GM23338 (cell line): ENCODE measurements at regions not wholly inside any gene's neighbourhood (a gene's known extent, or its start where the extent isn't known, plus 50 kb on each side); places are given as distances from the start of the nearest gene placed in this dataset.

Experiments
- ATAC-seq: fragments of 200-7000 bp; cut with Tn5 transposase; 3 replicates; pipeline ENCODE4 v1.9.1; 2020
- DNase-seq: peaks from one replicate; pipeline ENCODE4 v3.0.0-alpha.2; 2015; ENCODE audit warnings: low spot score
- H2AFZ ChIP-seq: fragments of 200-600 bp; sonication (generic); 2 replicates; pipeline ENCODE4 v1.8.0; 2016; ENCODE audit warnings: antibody characterized with exemption, mild to moderate bottlenecking, moderate library complexity
- H3F3A ChIP-seq: fragments of 200-600 bp; sonication (generic); replicated peaks from 2 replicates; pipeline ENCODE4 v1.8.0; 2017; ENCODE audit warnings: antibody characterized with exemption, mixed run types, low read depth
- H3K27ac ChIP-seq: fragments of 200-600 bp; sonication (generic); 2 replicates; pipeline ENCODE4 v1.6.1; 2016; ENCODE audit warnings: low read depth
- H3K27me3 ChIP-seq: fragments of 200-600 bp; sonication (generic); 2 replicates; pipeline ENCODE4 v1.8.0; 2016; ENCODE audit warnings: mild to moderate bottlenecking, mixed run types, moderate library complexity; ENCODE audit not compliant: insufficient read depth
- H3K36me3 ChIP-seq: fragments of 200-600 bp; sonication (generic); 2 replicates; pipeline ENCODE4 v1.8.0; 2016; ENCODE audit warnings: mild to moderate bottlenecking; ENCODE audit not compliant: insufficient read depth
- H3K4me1 ChIP-seq: fragments of 200-600 bp; sonication (generic); 2 replicates; pipeline ENCODE4 v1.8.0; 2016; ENCODE audit warnings: mild to moderate bottlenecking, moderate library complexity; ENCODE audit not compliant: insufficient read depth
- H3K4me2 ChIP-seq: fragments of 200-600 bp; sonication (generic); 2 replicates; pipeline ENCODE4 v1.7.1; 2017; ENCODE audit warnings: mixed run types
- H3K4me3 ChIP-seq: fragments of 200-600 bp; sonication (generic); 2 replicates; pipeline ENCODE4 v1.6.1; 2016; ENCODE audit warnings: mixed run types
- H3K79me2 ChIP-seq: fragments of 200-600 bp; sonication (generic); replicated peaks from 2 replicates; pipeline ENCODE4 v1.8.0; 2017; ENCODE audit warnings: mild to moderate bottlenecking; ENCODE audit not compliant: insufficient read depth
- H3K9me2 ChIP-seq: fragments of 200-600 bp; sonication (generic); 2 replicates; pipeline ENCODE4 v1.8.0; 2017; ENCODE audit not compliant: insufficient read depth
- H4K20me1 ChIP-seq: fragments of 200-600 bp; sonication (generic); replicated peaks from 2 replicates; pipeline ENCODE4 v1.8.0; 2017; ENCODE audit warnings: mild to moderate bottlenecking; ENCODE audit not compliant: insufficient read depth
- H3K27ac Mint-ChIP-seq: 2 replicates; pipeline ENCODE4 v1.8.0; 2020; ENCODE audit warnings: inconsistent platforms, mild to moderate bottlenecking, moderate library complexity, mixed read lengths
- H3K27me3 Mint-ChIP-seq: 3 replicates; pipeline ENCODE4 v1.8.0; 2022; ENCODE audit warnings: low read depth, mild to moderate bottlenecking, moderate library complexity, mixed read lengths, inconsistent platforms; ENCODE audit not compliant: insufficient read depth, poor library complexity
- H3K36me3 Mint-ChIP-seq: 3 replicates; pipeline ENCODE4 v1.8.0; 2021; ENCODE audit warnings: low read depth, mild to moderate bottlenecking, inconsistent platforms, moderate library complexity, mixed read lengths
- H3K4me1 Mint-ChIP-seq: 3 replicates; pipeline ENCODE4 v1.8.0; 2020; ENCODE audit warnings: mild to moderate bottlenecking, inconsistent platforms, mixed read lengths
- H3K4me3 Mint-ChIP-seq: 3 replicates; pipeline ENCODE4 v1.8.0; 2021; ENCODE audit warnings: moderate library complexity, mild to moderate bottlenecking, inconsistent platforms, mixed read lengths
- H3K9me3 Mint-ChIP-seq: 3 replicates; pipeline ENCODE4 v1.8.0; 2020; ENCODE audit warnings: moderate library complexity, mild to moderate bottlenecking, inconsistent platforms, mixed read lengths
- EZH2 ChIP-seq: fragments of 200-600 bp; sonication (generic); IDR thresholded peaks from one replicate; pipeline ENCODE4 v1.8.0; 2017; ENCODE audit warnings: antibody characterized with exemption, mild to moderate bottlenecking, low read depth; ENCODE audit not compliant: unreplicated experiment
- EZH2phosphoT487 ChIP-seq: fragments of 200-600 bp; sonication (generic); IDR thresholded peaks from one replicate; pipeline ENCODE4 v1.8.1; 2018; ENCODE audit warnings: antibody characterized with exemption; ENCODE audit not compliant: unreplicated experiment
- JUNB ChIP-seq: IDR thresholded peaks from one replicate; pipeline ENCODE4 v1.6.1; 2016; ENCODE audit warnings: antibody characterized with exemption; ENCODE audit not compliant: unreplicated experiment
- POLR2AphosphoS5 ChIP-seq: IDR thresholded peaks from 2 replicates; pipeline ENCODE4 v1.6.1; 2016; ENCODE audit warnings: antibody characterized with exemption, low read depth
- STAT1 ChIP-seq: IDR thresholded peaks from one replicate; pipeline ENCODE4 v1.6.1; 2016; ENCODE audit warnings: antibody characterized with exemption; ENCODE audit not compliant: unreplicated experiment
- TF ChIP-seq, protein P1 (sequence below), 2 experiments: fragments of 200-600 bp in 1 of 2; sonication (generic) in 1 of 2; conservative IDR thresholded peaks; 2 replicates each; pipeline versions ENCODE4 v1.5.1 to v1.6.1; 2016 to 2017; ENCODE audit warnings: antibody characterized with exemption in 2 of 2, low read depth in 2 of 2, mild to moderate bottlenecking in 2 of 2, moderate library complexity in 1 of 2
- TF ChIP-seq, protein P2 (sequence below): IDR thresholded peaks from one replicate; pipeline ENCODE4 v1.6.1; 2018; ENCODE audit warnings: antibody characterized with exemption; ENCODE audit not compliant: unreplicated experiment

DNA sequence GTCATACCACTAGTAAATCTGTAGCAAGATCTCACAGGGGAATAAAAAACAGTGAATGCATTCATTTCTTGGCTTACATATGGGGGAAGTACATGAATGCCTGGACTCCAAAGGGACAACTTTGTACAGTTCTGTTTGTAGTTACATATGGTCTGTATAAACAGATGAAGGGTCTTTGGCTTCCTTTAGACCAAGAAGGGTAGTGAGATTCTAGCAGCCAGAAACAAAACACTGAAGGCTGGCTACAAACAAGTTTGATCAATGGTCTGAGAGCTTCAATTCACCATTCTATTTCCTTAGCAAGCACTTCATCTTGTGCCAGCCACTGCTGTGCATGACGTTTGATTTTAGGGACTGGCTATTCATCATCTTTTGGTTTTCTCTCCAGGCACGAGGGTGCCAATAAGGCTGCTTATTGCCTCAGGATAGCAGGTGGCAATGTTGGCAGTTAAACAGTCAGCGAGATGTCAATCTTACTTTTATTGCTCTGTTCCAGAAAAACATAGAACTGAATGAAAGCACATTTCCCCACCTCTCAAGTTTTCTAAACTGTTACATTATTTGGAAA, 313.7 kb upstream of the COL8A1 start (continued):
- TF ChIP-seq, protein P1, sequence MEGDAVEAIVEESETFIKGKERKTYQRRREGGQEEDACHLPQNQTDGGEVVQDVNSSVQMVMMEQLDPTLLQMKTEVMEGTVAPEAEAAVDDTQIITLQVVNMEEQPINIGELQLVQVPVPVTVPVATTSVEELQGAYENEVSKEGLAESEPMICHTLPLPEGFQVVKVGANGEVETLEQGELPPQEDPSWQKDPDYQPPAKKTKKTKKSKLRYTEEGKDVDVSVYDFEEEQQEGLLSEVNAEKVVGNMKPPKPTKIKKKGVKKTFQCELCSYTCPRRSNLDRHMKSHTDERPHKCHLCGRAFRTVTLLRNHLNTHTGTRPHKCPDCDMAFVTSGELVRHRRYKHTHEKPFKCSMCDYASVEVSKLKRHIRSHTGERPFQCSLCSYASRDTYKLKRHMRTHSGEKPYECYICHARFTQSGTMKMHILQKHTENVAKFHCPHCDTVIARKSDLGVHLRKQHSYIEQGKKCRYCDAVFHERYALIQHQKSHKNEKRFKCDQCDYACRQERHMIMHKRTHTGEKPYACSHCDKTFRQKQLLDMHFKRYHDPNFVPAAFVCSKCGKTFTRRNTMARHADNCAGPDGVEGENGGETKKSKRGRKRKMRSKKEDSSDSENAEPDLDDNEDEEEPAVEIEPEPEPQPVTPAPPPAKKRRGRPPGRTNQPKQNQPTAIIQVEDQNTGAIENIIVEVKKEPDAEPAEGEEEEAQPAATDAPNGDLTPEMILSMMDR (conservative IDR thresholded peaks at IDR 0.05; ENCODE audit: low read depth in 2 of 2): no peak
- TF ChIP-seq EZH2phosphoT487 (no peak), STAT1 (no peak), EZH2 (no peak)
- TF ChIP-seq, protein P2, sequence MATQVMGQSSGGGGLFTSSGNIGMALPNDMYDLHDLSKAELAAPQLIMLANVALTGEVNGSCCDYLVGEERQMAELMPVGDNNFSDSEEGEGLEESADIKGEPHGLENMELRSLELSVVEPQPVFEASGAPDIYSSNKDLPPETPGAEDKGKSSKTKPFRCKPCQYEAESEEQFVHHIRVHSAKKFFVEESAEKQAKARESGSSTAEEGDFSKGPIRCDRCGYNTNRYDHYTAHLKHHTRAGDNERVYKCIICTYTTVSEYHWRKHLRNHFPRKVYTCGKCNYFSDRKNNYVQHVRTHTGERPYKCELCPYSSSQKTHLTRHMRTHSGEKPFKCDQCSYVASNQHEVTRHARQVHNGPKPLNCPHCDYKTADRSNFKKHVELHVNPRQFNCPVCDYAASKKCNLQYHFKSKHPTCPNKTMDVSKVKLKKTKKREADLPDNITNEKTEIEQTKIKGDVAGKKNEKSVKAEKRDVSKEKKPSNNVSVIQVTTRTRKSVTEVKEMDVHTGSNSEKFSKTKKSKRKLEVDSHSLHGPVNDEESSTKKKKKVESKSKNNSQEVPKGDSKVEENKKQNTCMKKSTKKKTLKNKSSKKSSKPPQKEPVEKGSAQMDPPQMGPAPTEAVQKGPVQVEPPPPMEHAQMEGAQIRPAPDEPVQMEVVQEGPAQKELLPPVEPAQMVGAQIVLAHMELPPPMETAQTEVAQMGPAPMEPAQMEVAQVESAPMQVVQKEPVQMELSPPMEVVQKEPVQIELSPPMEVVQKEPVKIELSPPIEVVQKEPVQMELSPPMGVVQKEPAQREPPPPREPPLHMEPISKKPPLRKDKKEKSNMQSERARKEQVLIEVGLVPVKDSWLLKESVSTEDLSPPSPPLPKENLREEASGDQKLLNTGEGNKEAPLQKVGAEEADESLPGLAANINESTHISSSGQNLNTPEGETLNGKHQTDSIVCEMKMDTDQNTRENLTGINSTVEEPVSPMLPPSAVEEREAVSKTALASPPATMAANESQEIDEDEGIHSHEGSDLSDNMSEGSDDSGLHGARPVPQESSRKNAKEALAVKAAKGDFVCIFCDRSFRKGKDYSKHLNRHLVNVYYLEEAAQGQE: no peak

DNA sequence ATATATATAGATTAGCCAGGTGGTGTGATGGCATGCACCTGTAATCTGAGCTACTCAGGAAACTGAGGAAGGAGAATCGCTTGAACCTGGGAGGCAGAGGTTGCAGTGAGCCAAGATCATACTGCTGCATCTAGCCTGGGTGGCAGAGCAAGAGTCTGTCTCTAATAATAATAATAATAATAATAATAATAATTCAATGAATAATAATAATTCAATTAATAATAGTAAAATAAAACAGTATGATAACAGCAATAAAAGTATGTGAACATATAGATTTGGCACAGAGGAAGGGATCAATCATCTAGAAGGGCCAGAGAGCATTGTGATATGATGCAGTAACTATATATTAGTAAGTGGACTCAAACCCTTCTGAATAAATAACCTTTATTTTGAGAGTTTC, 314.5 kb upstream of the COL8A1 start:
- Histone ChIP-seq H3K9me2 (no peaks in the 10 kb centered on the region), H3K4me2 (no peak overlapping the region), H3K27me3 (no peaks in the 10 kb centered on the region), H3F3A (no peaks in the 10 kb centered on the region), H3K4me1 (no peaks in the 10 kb centered on the region), H2AFZ (no peak overlapping the region), H3K27ac (no peak overlapping the region), H3K36me3 (no peaks in the 10 kb centered on the region), H3K4me3 (no peak overlapping the region), H4K20me1 (no peaks in the 10 kb centered on the region), H3K79me2 (no peaks in the 10 kb centered on the region)
- no peak overlapping the region for H3K4me3 Mint-ChIP-seq
- H3K4me1 Mint-ChIP-seq: no peaks in the 10 kb centered on the region
- ATAC-seq: no peak
- no peaks in the 10 kb centered on the region for H3K36me3 Mint-ChIP-seq
- H3K27ac Mint-ChIP-seq: no peak overlapping the region
- H3K9me3 Mint-ChIP-seq: no peaks in the 10 kb centered on the region
- no peaks in the 10 kb centered on the region for H3K27me3 Mint-ChIP-seq
- DNase-seq: no peak
- TF ChIP-seq EZH2 (no peak), POLR2AphosphoS5 (no peak), EZH2phosphoT487 (no peak), JUNB (no peak)
- TF ChIP-seq, protein P1 (conservative IDR thresholded peaks at IDR 0.05; ENCODE audit: low read depth in 2 of 2): no peak
- TF ChIP-seq, protein P2: no peak
